Dermis microvascular lymphatic vessel endothelial cell (primary cell): ENCODE measurements at regions not wholly inside any gene's neighbourhood (a gene's known extent, or its start where the extent isn't known, plus 50 kb on each side); places are given as distances from the start of the nearest gene placed in this dataset.
"Not testable (repeated sequence)": the region's sequence is repeated elsewhere in the genome, so short reads cannot be mapped to it uniquely, and the experiment has no call there.

Source experiments
- DNase-seq, 2 donors: peaks; one replicate each; pipeline versions ENCODE4 v3.0.0 to v3.0.0-alpha.2; 2010; ENCODE audit warnings: low read depth in 2 of 2

- DNase-seq = no peak
Observed at GRCh38 chr9:102941868-102942267, 53.3 kb upstream of the CYLC2 start.

GRCh38 chr9:102922526-102922925 is 72.6 kb upstream of the CYLC2 start:
- no peak for DNase-seq

GRCh38 chr9:102911185-102911584 is 83.9 kb upstream of the CYLC2 start:
- no peak for DNase-seq

- DNase-seq = not testable (repeated sequence)
Observed at GRCh38 chr9:102905795-102906194, 89.3 kb upstream of the CYLC2 start.

- no peak for DNase-seq
Observed at GRCh38 chr9:102892025-102892424, 103.1 kb upstream of the CYLC2 start.

GRCh38 chr9:102888747-102889146 is 106.4 kb upstream of the CYLC2 start:
- not testable (repeated sequence) for DNase-seq

- no peak for DNase-seq
Observed at GRCh38 chr9:102875687-102876086, 119.4 kb upstream of the CYLC2 start.

GRCh38 chr9:102867488-102867887 is 127.6 kb upstream of the CYLC2 start:
- peak in 1 of 2 donors; percentile 30 for DNase-seq

GRCh38 chr9:102862478-102862877 is 132.7 kb upstream of the CYLC2 start:
- no peak for DNase-seq

- DNase-seq = no peak
Observed at GRCh38 chr9:102855641-102856040, 139.5 kb upstream of the CYLC2 start.

GRCh38 chr9:102845827-102846371 is 149.2 kb upstream of the CYLC2 start:
- DNase-seq = no peak

- DNase-seq = no peak
Observed at GRCh38 chr9:102844716-102845115, 150.4 kb upstream of the CYLC2 start.

GRCh38 chr9:102842423-102842822 is 152.7 kb upstream of the CYLC2 start:
- no peak for DNase-seq

GRCh38 chr9:102841376-102841775 is 153.8 kb upstream of the CYLC2 start:
- no peak for DNase-seq

- no peak for DNase-seq
Observed at GRCh38 chr9:102840335-102840734, 154.8 kb upstream of the CYLC2 start.

GRCh38 chr9:102832814-102833213 is 162.3 kb upstream of the CYLC2 start:
- DNase-seq = no peak

GRCh38 chr9:102796244-102796643 is 198.9 kb upstream of the CYLC2 start:
- no peak for DNase-seq

- DNase-seq = no peak
Observed at GRCh38 chr9:102795532-102795931, 199.6 kb upstream of the CYLC2 start.

- DNase-seq = no peak
Observed at GRCh38 chr9:102779356-102779755, 215.8 kb upstream of the CYLC2 start.

- DNase-seq = no peak
Observed at GRCh38 chr9:102778746-102779145, 216.4 kb upstream of the CYLC2 start.

GRCh38 chr9:102770704-102771103 is 224.4 kb upstream of the CYLC2 start:
- no peak for DNase-seq

- no peak for DNase-seq
Observed at GRCh38 chr9:102769307-102769706, 225.8 kb upstream of the CYLC2 start.

GRCh38 chr9:102768002-102768401 is 227.1 kb upstream of the CYLC2 start:
- no peak for DNase-seq

- DNase-seq = no peak
Observed at GRCh38 chr9:102767076-102767475, 228.1 kb upstream of the CYLC2 start.
